B cell (primary cell): ENCODE measurements at regions not wholly inside any gene's neighbourhood (a gene's known extent, or its start where the extent isn't known, plus 50 kb on each side); places are given as distances from the start of the nearest gene placed in this dataset.

Source experiments
- ATAC-seq: fragments of 200-7000 bp; cut with Tn5 transposase; one replicate; pipeline ENCODE4 v1.10.0; 2021; ENCODE audit warnings: low read depth, mild to moderate bottlenecking, moderate number of reproducible peaks, moderate library complexity
- CTCF ChIA-PET: fragments of 350-600 bp; sonication (Branson Sonifier 250); formaldehyde crosslinking; loops from one replicate; lab custom pipeline; 2021; ENCODE audit warnings: antibody characterized with exemption, inconsistent platforms; lab: Charles Lee
- POLR2A ChIA-PET: fragments of 350-600 bp; sonication (Branson Sonifier 250); formaldehyde crosslinking; loops from one replicate; lab custom pipeline; 2021; ENCODE audit warnings: antibody characterized with exemption; lab: Charles Lee
- DNase-seq: peaks from one replicate; pipeline ENCODE4 v3.0.0; 2013
- H2AFZ ChIP-seq: 2 replicates; pipeline ENCODE4 v1.6.1; 2012; ENCODE audit warnings: mild to moderate bottlenecking, low read depth, low read length; ENCODE audit not compliant: insufficient read depth, poor library complexity, severe bottlenecking
- H3K27ac ChIP-seq, 2 donors: 1 replicate in 1 of 2; 2 replicates in 1 of 2; pipeline ENCODE4 v1.5.1; 2012 to 2013; ENCODE audit warnings: low read length in 2 of 2, mild to moderate bottlenecking in 2 of 2, moderate library complexity in 1 of 2
- H3K27me3 ChIP-seq, 4 experiments: fragments of 200-600 bp in 1 of 4; sonication (generic) in 1 of 4; replicated peaks in 1 of 4; 1 replicate in 2 of 4; 2 replicates in 2 of 4; pipeline versions ENCODE4 v1.6.1 to v1.7.0; 2013 to 2016; ENCODE audit warnings: low read length in 3 of 4, mild to moderate bottlenecking in 2 of 4, mixed read lengths in 1 of 4, moderate library complexity in 1 of 4; ENCODE audit not compliant: insufficient read depth in 4 of 4, control insufficient read depth in 3 of 4; ENCODE audit errors: control extremely low read depth in 1 of 4
- H3K36me3 ChIP-seq, 2 experiments: replicated peaks in 1 of 2; 1 replicate in 1 of 2; 2 replicates in 1 of 2; pipeline versions ENCODE4 v1.6.1 to v1.7.1; 2013; ENCODE audit warnings: low read length in 1 of 2; ENCODE audit not compliant: insufficient read depth in 2 of 2, control insufficient read depth in 1 of 2; ENCODE audit errors: control extremely low read depth in 1 of 2, extremely low read depth in 1 of 2
- H3K4me1 ChIP-seq, 2 donors: fragments of 200-600 bp in 1 of 2; sonication (generic) in 1 of 2; 1 replicate in 1 of 2; 2 replicates in 1 of 2; pipeline versions ENCODE4 v1.5.1 to v1.6.1; 2013 to 2017; ENCODE audit warnings: low read length in 2 of 2; ENCODE audit not compliant: control insufficient read depth in 2 of 2, insufficient read depth in 2 of 2
- H3K4me2 ChIP-seq: replicated peaks from 2 replicates; pipeline ENCODE3; 2012; ENCODE audit warnings: mild to moderate bottlenecking, low read depth, low read length; ENCODE audit not compliant: poor library complexity, severe bottlenecking
- H3K4me3 ChIP-seq, 5 experiments: fragments of 200-600 bp in 1 of 5; sonication (generic) in 1 of 5; 1 replicate in 3 of 5; 2 replicates in 2 of 5; pipeline versions ENCODE4 v1.5.1 to v1.7.0; 2011 to 2016; ENCODE audit warnings: low read length in 4 of 5, mild to moderate bottlenecking in 4 of 5, low read depth in 2 of 5, control low read depth in 1 of 5, moderate library complexity in 1 of 5; ENCODE audit not compliant: insufficient read depth in 1 of 5; ENCODE audit errors: control extremely low read depth in 1 of 5, extremely low read depth in 1 of 5
- H3K79me2 ChIP-seq: fragments of 200-600 bp; sonication (generic); one replicate; pipeline ENCODE4 v1.6.0; 2016; ENCODE audit warnings: low read length; ENCODE audit not compliant: control insufficient read depth, insufficient read depth
- H3K9ac ChIP-seq: fragments of 200-600 bp; sonication (generic); 2 replicates; pipeline ENCODE4 v1.6.1; 2017; ENCODE audit warnings: mild to moderate bottlenecking, low read length, moderate library complexity
- H3K9me3 ChIP-seq, 3 donors: one replicate each; pipeline versions ENCODE4 v1.6.1 to v1.7.1; 2013; ENCODE audit warnings: low read length in 2 of 3; ENCODE audit not compliant: control insufficient read depth in 2 of 3, insufficient read depth in 1 of 3; ENCODE audit errors: control extremely low read depth in 1 of 3
- H4K20me1 ChIP-seq: 2 replicates; pipeline ENCODE4 v1.6.0; 2012; ENCODE audit warnings: mild to moderate bottlenecking, low read length; ENCODE audit not compliant: insufficient read depth, control insufficient read depth, poor library complexity, severe bottlenecking
- H3K27ac Mint-ChIP-seq: one replicate; pipeline ENCODE4 v1.8.0; 2021; ENCODE audit warnings: mixed read lengths
- H3K27me3 Mint-ChIP-seq: one replicate; pipeline ENCODE4 v1.8.0; 2021; ENCODE audit warnings: mixed read lengths
- H3K4me1 Mint-ChIP-seq: one replicate; pipeline ENCODE4 v1.8.0; 2021; ENCODE audit warnings: mixed read lengths
- H3K4me3 Mint-ChIP-seq: one replicate; pipeline ENCODE4 v1.8.0; 2021; ENCODE audit warnings: mixed read lengths
- H3K9me3 Mint-ChIP-seq: one replicate; pipeline ENCODE4 v1.8.0; 2022; ENCODE audit warnings: mixed read lengths; ENCODE audit not compliant: insufficient read depth
- CTCF ChIP-seq: fragments of 200-600 bp; IDR thresholded peaks from one replicate; pipeline ENCODE4 v1.8.0; 2022; ENCODE audit warnings: antibody characterized with exemption, mild to moderate bottlenecking
- EZH2 ChIP-seq: IDR thresholded peaks from 2 replicates; pipeline ENCODE4 v1.6.1; 2012; ENCODE audit warnings: borderline replicate concordance, low read depth, mild to moderate bottlenecking, moderate library complexity, low read length; ENCODE audit not compliant: insufficient read depth, poor library complexity, severe bottlenecking
- WGBS: methylation state at CpG from one replicate; pipeline ENCODE4 v1.1.5; 2013; ENCODE audit warnings: missing lambda C conversion rate; ENCODE audit not compliant: insufficient coverage; 5-methylcytosine and 5-hydroxymethylcytosine counted together
- intact Hi-C: fragments of 100-400 bp; cut with micrococcal nuclease; formaldehyde crosslinking; loops from one replicate; pipeline ENCODE4 v1.10.0; 2022

GRCh38 chr5:74222806-74223205 lies 417.7 kb downstream of the ENC1 start:
- Histone ChIP-seq H3K4me2 (no peak overlapping the region), H2AFZ (no peak overlapping the region), H3K4me1 (no peaks in the 10 kb centered on the region), H3K9ac (no peak overlapping the region), H3K27ac (no peak overlapping the region), H3K9me3 (peaks cover 0 to 3% (median 0%) of the 10 kb centered on the region in 3 donors), H3K27me3 (no peaks in the 10 kb centered on the region), H3K4me3 (no peak overlapping the region), H3K79me2 (no peaks in the 10 kb centered on the region), H4K20me1 (no peaks in the 10 kb centered on the region), H3K36me3 (no peaks in the 10 kb centered on the region)
- H3K27me3 Mint-ChIP-seq: peaks cover 16% of the 10 kb centered on the region
- intact Hi-C loops: no loop called here
- no peak overlapping the region for H3K27ac Mint-ChIP-seq
- no peaks in the 10 kb centered on the region for H3K4me1 Mint-ChIP-seq
- POLR2A ChIA-PET: no interaction called here
- H3K9me3 Mint-ChIP-seq: no peaks in the 10 kb centered on the region
- no peak overlapping the region for H3K4me3 Mint-ChIP-seq
- CTCF ChIA-PET: no interaction called here
- 33% methylated on average over 1 of the region's 1 CpG for WGBS
- no peak for DNase-seq
- no peak for TF ChIP-seq EZH2
- no peak for TF ChIP-seq CTCF
- no peak for ATAC-seq

GRCh38 chr5:74221413-74221812 lies 419.1 kb downstream of the ENC1 start:
- Mint-ChIP-seq H3K4me1 (no peaks in the 10 kb centered on the region), H3K4me3 (no peak overlapping the region), H3K9me3 (no peaks in the 10 kb centered on the region), H3K27ac (no peak overlapping the region), H3K27me3 (peaks cover 10% of the 10 kb centered on the region)
- ATAC-seq (no peak), DNase-seq (no peak)
- H3K27ac ChIP-seq: no peak overlapping the region
- H3K9ac ChIP-seq: no peak overlapping the region
- H2AFZ ChIP-seq: no peak overlapping the region
- no peaks in the 10 kb centered on the region for H3K79me2 ChIP-seq
- no peak overlapping the region for H3K4me2 ChIP-seq
- H3K27me3 ChIP-seq: no peaks in the 10 kb centered on the region
- ChIA-PET CTCF (no interaction called here), POLR2A (no interaction called here)
- TF ChIP-seq EZH2: no peak
- no peak for TF ChIP-seq CTCF
- intact Hi-C loops: no loop called here
- H3K4me1 ChIP-seq: no peaks in the 10 kb centered on the region
- WGBS: 70% methylated on average over 4 of the region's 5 CpGs
- H3K4me3 ChIP-seq: no peak overlapping the region
- no peaks in the 10 kb centered on the region for H4K20me1 ChIP-seq
- no peaks in the 10 kb centered on the region for H3K36me3 ChIP-seq
- peaks cover 0 to 3% (median 0%) of the 10 kb centered on the region in 3 donors for H3K9me3 ChIP-seq
